ENCODE measurements at regions not wholly inside any gene's neighbourhood (a gene's known extent, or its start where the extent isn't known, plus 50 kb on each side); places are given as distances from the start of the nearest gene placed in this dataset.

DNA sequence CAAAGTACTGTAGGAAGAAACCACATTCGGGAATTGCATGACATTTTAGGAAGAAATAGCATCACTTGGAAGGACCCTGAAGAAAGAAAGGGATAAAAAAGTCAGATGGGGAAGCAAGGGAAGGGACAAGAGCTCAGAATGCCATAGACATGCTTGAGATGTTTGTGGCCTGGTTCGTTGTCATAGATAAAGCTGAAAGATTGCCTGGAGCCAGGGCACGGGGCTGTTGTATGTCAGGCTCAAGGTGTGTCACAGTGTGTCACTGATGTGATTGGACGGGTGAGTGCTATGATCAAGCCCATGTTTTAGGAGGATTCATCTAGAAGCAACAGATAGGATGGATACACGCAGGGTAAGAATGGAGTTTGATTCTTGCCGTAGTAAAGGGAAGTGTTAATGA is 216.2 kb upstream of the SOX4 start:
- TF ChIP-seq, protein P1, sequence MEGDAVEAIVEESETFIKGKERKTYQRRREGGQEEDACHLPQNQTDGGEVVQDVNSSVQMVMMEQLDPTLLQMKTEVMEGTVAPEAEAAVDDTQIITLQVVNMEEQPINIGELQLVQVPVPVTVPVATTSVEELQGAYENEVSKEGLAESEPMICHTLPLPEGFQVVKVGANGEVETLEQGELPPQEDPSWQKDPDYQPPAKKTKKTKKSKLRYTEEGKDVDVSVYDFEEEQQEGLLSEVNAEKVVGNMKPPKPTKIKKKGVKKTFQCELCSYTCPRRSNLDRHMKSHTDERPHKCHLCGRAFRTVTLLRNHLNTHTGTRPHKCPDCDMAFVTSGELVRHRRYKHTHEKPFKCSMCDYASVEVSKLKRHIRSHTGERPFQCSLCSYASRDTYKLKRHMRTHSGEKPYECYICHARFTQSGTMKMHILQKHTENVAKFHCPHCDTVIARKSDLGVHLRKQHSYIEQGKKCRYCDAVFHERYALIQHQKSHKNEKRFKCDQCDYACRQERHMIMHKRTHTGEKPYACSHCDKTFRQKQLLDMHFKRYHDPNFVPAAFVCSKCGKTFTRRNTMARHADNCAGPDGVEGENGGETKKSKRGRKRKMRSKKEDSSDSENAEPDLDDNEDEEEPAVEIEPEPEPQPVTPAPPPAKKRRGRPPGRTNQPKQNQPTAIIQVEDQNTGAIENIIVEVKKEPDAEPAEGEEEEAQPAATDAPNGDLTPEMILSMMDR (IDR thresholded peaks at IDR 0.05 in 2 of 3, conservative IDR thresholded peaks at IDR 0.05 in 1 of 3; ENCODE audit: borderline replicate concordance in 1 of 3, insufficient read depth in 1 of 3, low read depth in 2 of 3, low read length in 2 of 3) = no peak
- no peak for TF ChIP-seq ELF1 (IDR thresholded peaks at IDR 0.05; ENCODE audit: borderline replicate concordance, low read depth)
- TF ChIP-seq SIN3A (IDR thresholded peaks at IDR 0.05; ENCODE audit: low read depth) = no peak
- no peak for TF ChIP-seq POLR2A (IDR thresholded peaks at IDR 0.05; ENCODE audit: borderline replicate concordance, extremely low read depth, insufficient read depth, insufficient read length)
- TF ChIP-seq CEBPB (IDR thresholded peaks at IDR 0.05; ENCODE audit: low read depth) = no peak
- TF ChIP-seq RAD21 (IDR thresholded peaks at IDR 0.05; ENCODE audit: low read depth) = no peak
- TF ChIP-seq FOSL1 (IDR thresholded peaks at IDR 0.05; ENCODE audit: low read depth) = no peak
- no peak for TF ChIP-seq YY1 (IDR thresholded peaks at IDR 0.05; ENCODE audit: extremely low read depth, insufficient replicate concordance, low read depth, low read length)
- TF ChIP-seq EZH2 (IDR thresholded peaks at IDR 0.05) = no peak
- TF ChIP-seq, protein P2, sequence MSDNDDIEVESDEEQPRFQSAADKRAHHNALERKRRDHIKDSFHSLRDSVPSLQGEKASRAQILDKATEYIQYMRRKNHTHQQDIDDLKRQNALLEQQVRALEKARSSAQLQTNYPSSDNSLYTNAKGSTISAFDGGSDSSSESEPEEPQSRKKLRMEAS (IDR thresholded peaks at IDR 0.05) = no peak
- no peak for TF ChIP-seq POLR2AphosphoS5 (IDR thresholded peaks at IDR 0.05; ENCODE audit: low read depth, low read length)
- no peak for TF ChIP-seq SP1 (IDR thresholded peaks at IDR 0.05; ENCODE audit: low read depth)

Data from HCT116 (cell line).